Myocyte (in vitro differentiated cells): ENCODE measurements at regions not wholly inside any gene's neighbourhood (a gene's known extent, or its start where the extent isn't known, plus 50 kb on each side); places are given as distances from the start of the nearest gene placed in this dataset.
"Not testable (repeated sequence)": the region's sequence is repeated elsewhere in the genome, so short reads cannot be mapped to it uniquely, and the experiment has no call there.

ENCODE experiments used
- DNase-seq: peaks from one replicate; pipeline ENCODE4 v3.0.0-alpha.2; 2012; ENCODE audit warnings: low read depth

GRCh38 chr13:53266757-53267156 lies 238.1 kb downstream of the OLFM4 start:
- no peak for DNase-seq

- no peak for DNase-seq
Measured at GRCh38 chr13:53269634-53270033, 241.0 kb downstream of the OLFM4 start.

- no peak for DNase-seq
Measured at GRCh38 chr13:53272873-53273272, 244.3 kb downstream of the OLFM4 start.

GRCh38 chr13:53276265-53276664 lies 247.7 kb downstream of the OLFM4 start:
- DNase-seq: no peak

- DNase-seq: no peak
Measured at GRCh38 chr13:53281677-53282076, 253.1 kb downstream of the OLFM4 start.

GRCh38 chr13:53285896-53286430 lies 257.4 kb downstream of the OLFM4 start:
- no peak for DNase-seq

- no peak for DNase-seq
Measured at GRCh38 chr13:53298396-53298795, 269.8 kb downstream of the OLFM4 start.

GRCh38 chr13:53301449-53301848 lies 272.8 kb downstream of the OLFM4 start:
- no peak for DNase-seq

GRCh38 chr13:53305419-53305818 lies 276.8 kb downstream of the OLFM4 start:
- DNase-seq: not testable (repeated sequence)

GRCh38 chr13:53310786-53311185 lies 282.2 kb downstream of the OLFM4 start:
- no peak for DNase-seq

- DNase-seq: no peak
Measured at GRCh38 chr13:53311561-53311960, 282.9 kb downstream of the OLFM4 start.

GRCh38 chr13:53321296-53321801 lies 292.7 kb downstream of the OLFM4 start:
- DNase-seq: no peak

- no peak for DNase-seq
Measured at GRCh38 chr13:53324656-53325055, 296.0 kb downstream of the OLFM4 start.

GRCh38 chr13:53326716-53327115 lies 298.1 kb downstream of the OLFM4 start:
- no peak for DNase-seq

GRCh38 chr13:53327680-53328315 lies 299.2 kb downstream of the OLFM4 start:
- DNase-seq: no peak

- no peak for DNase-seq
Measured at GRCh38 chr13:53336441-53337160, 308.0 kb downstream of the OLFM4 start.

GRCh38 chr13:53338760-53339159 lies 310.1 kb downstream of the OLFM4 start:
- DNase-seq: no peak

GRCh38 chr13:53340505-53341143 lies 312.0 kb downstream of the OLFM4 start:
- no peak for DNase-seq

- DNase-seq: no peak
Measured at GRCh38 chr13:53341144-53341510, 312.5 kb downstream of the OLFM4 start.

GRCh38 chr13:53342623-53343360 lies 314.2 kb downstream of the OLFM4 start:
- DNase-seq: no peak

- no peak for DNase-seq
Measured at GRCh38 chr13:53343361-53343744, 314.7 kb downstream of the OLFM4 start.
